Erythroblast (primary cell): ENCODE measurements at regions not wholly inside any gene's neighbourhood (a gene's known extent, or its start where the extent isn't known, plus 50 kb on each side); places are given as distances from the start of the nearest gene placed in this dataset.

Experiments
- DNase-seq, 2 experiments: peaks; one replicate each; lab custom pipeline; 2025; lab: John Stamatoyannopoulos, UW
- GATA1 ChIP-seq: IDR thresholded peaks from 2 replicates; pipeline ENCODE4 v1.6.1; 2011; ENCODE audit warnings: low read depth, mild to moderate bottlenecking, control low read depth, low read length, moderate library complexity
- POLR2A ChIP-seq: IDR thresholded peaks from 2 replicates; pipeline ENCODE4 v1.6.1; 2011; ENCODE audit warnings: mild to moderate bottlenecking, low read length

- DNase-seq = no peak
- TF ChIP-seq GATA1 (no peak), POLR2A (no peak)
Observed at GRCh38 chr6:91813641-91814040, 1226.8 kb upstream of the MAP3K7 start.

GRCh38 chr6:91812596-91813274, 1225.9 kb upstream of the MAP3K7 start:
- TF ChIP-seq GATA1 (no peak), POLR2A (no peak)
- DNase-seq = no peak

- TF ChIP-seq POLR2A (no peak), GATA1 (no peak)
- DNase-seq = no peak
Observed at GRCh38 chr6:91804981-91805380, 1218.1 kb upstream of the MAP3K7 start.

- TF ChIP-seq GATA1 = no peak
- no peak for TF ChIP-seq POLR2A
- no peak for DNase-seq
Observed at GRCh38 chr6:91802431-91802830, 1215.6 kb upstream of the MAP3K7 start.

GRCh38 chr6:91796603-91797002, 1209.7 kb upstream of the MAP3K7 start:
- TF ChIP-seq GATA1 (no peak), POLR2A (no peak)
- no peak for DNase-seq

- TF ChIP-seq POLR2A (no peak), GATA1 (no peak)
Observed at GRCh38 chr6:91788501-91788900, 1201.6 kb upstream of the MAP3K7 start.

GRCh38 chr6:91786474-91787184, 1199.8 kb upstream of the MAP3K7 start:
- no peak for DNase-seq
- TF ChIP-seq GATA1 = no peak
- TF ChIP-seq POLR2A = no peak

More at GRCh38 chr6:91788501-91788900, 1201.6 kb upstream of the MAP3K7 start:
- DNase-seq = no peak

- no peak for DNase-seq
- TF ChIP-seq POLR2A (no peak), GATA1 (no peak)
Observed at GRCh38 chr6:91782802-91783201, 1195.9 kb upstream of the MAP3K7 start.

GRCh38 chr6:91781946-91782345, 1195.1 kb upstream of the MAP3K7 start:
- TF ChIP-seq POLR2A (no peak), GATA1 (no peak)

GRCh38 chr6:91780270-91780669, 1193.4 kb upstream of the MAP3K7 start:
- no peak for DNase-seq
- TF ChIP-seq POLR2A = no peak
- TF ChIP-seq GATA1 = no peak

More at GRCh38 chr6:91781946-91782345, 1195.1 kb upstream of the MAP3K7 start:
- no peak for DNase-seq

GRCh38 chr6:91761621-91762020, 1174.7 kb upstream of the MAP3K7 start:
- TF ChIP-seq GATA1 = no peak
- no peak for TF ChIP-seq POLR2A

GRCh38 chr6:91754691-91755090, 1167.8 kb upstream of the MAP3K7 start:
- no peak for TF ChIP-seq POLR2A
- no peak for TF ChIP-seq GATA1
- no peak for DNase-seq

More at GRCh38 chr6:91761621-91762020, 1174.7 kb upstream of the MAP3K7 start:
- no peak for DNase-seq

GRCh38 chr6:91751526-91751925, 1164.7 kb upstream of the MAP3K7 start:
- DNase-seq = no peak
- TF ChIP-seq GATA1 = no peak
- no peak for TF ChIP-seq POLR2A

GRCh38 chr6:91744566-91744965, 1157.7 kb upstream of the MAP3K7 start:
- no peak for DNase-seq
- no peak for TF ChIP-seq GATA1
- TF ChIP-seq POLR2A = no peak

- no peak for DNase-seq
- TF ChIP-seq POLR2A (no peak), GATA1 (no peak)
Observed at GRCh38 chr6:91743756-91744155, 1156.9 kb upstream of the MAP3K7 start.
